Erythroblast (primary cell): ENCODE measurements at regions not wholly inside any gene's neighbourhood (a gene's known extent, or its start where the extent isn't known, plus 50 kb on each side); places are given as distances from the start of the nearest gene placed in this dataset.

Experiments
- GATA1 ChIP-seq: IDR thresholded peaks from 2 replicates; pipeline ENCODE4 v1.6.1; 2011; ENCODE audit warnings: low read depth, mild to moderate bottlenecking, control low read depth, low read length, moderate library complexity
- POLR2A ChIP-seq: IDR thresholded peaks from 2 replicates; pipeline ENCODE4 v1.6.1; 2011; ENCODE audit warnings: mild to moderate bottlenecking, low read length

DNA sequence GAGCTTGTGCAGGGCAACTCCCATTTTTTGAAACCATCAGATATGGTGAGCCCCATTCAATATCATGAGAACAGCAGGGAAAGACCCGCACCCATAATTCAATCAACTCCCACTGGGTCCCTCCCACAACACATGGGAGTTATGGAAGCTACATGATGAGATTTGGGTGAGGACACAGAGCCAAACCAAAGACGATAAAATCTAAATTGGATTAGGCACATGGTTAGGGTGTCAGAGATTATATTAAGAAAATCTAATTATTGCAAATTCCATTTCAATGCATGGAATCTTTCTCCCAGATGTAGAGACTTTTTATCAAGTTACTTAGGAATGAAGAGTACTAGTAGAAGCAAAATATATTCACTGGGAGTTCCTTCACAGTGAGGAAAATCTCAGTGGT lies 324.9 kb downstream of the JRKL start:
- TF ChIP-seq POLR2A (no peak), GATA1 (no peak)
